Activated CD8-positive, alpha-beta memory T cell treated with anti-CD3 and anti-CD28 coated beads for 36 hours (primary cell): ENCODE measurements at regions not wholly inside any gene's neighbourhood (a gene's known extent, or its start where the extent isn't known, plus 50 kb on each side); places are given as distances from the start of the nearest gene placed in this dataset.

Source experiments
- CTCF ChIA-PET: fragments of 350-600 bp; sonication (Branson Sonifier 250); formaldehyde crosslinking; loops from one replicate; lab custom pipeline; 2021; ENCODE audit warnings: antibody characterized with exemption; lab: Charles Lee
- POLR2A ChIA-PET: fragments of 350-600 bp; sonication (Branson Sonifier 250); formaldehyde crosslinking; loops from one replicate; lab custom pipeline; 2021; ENCODE audit warnings: antibody characterized with exemption; lab: Charles Lee

DNA sequence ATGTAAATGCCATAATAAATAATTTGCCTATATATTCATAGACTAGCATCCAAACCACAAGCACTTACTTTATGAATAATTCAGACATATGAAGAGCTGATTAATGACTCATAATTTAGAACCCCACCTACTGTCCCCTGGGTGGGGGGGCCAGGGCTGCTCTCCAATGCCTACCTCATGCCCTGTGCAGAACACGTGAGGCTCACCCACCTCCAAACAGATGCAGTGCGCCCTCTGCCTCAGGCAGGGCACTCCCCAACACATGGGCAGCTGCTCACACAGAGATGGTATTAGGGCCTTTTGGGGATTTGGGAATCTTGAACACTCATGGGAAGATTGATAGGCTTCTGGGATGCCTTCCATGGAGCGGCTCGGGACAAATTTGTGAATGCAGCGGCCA lies 75.1 kb upstream of the INSIG1 start:
- ChIA-PET POLR2A (no interaction called here), CTCF (interaction anchor here (1.1 kb wide), 1 partner anchor 32 kb away, joined by 4 read pairs; no protein-coding TSS in a partner anchor)

DNA sequence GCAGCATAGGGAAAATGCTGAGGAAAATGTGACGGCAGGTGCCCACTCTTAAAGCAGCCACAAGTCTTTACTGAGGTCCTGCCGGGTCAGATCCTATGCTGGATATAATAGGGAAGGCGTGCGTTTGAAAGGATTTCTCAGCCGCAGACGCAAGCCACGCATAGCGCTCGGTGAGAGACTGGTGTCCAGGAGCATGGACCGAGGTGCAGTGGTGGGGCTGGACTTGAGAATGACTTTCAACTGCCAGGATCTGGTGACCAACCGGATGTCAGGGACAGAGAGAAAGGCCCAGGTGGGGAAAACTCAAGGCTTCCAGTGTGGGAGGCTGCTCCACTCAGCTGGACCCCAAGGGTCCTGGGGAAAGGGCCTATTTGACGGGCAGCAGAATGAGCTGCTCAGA lies 74.7 kb upstream of the INSIG1 start:
- POLR2A ChIA-PET = no interaction called here
- CTCF ChIA-PET = interaction anchor here (1.1 kb wide), 1 partner anchor 32 kb away, joined by 4 read pairs; no protein-coding TSS in a partner anchor

- ChIA-PET CTCF (interaction anchor here (1.1 kb wide), 1 partner anchor 33 kb away, joined by 4 read pairs; no protein-coding TSS in a partner anchor), POLR2A (interaction anchor here (0.6 kb wide), 1 partner anchor 52 kb away, joined by 4 read pairs; no protein-coding TSS in a partner anchor)
These were observed 74.2 kb upstream of the INSIG1 start for GRCh38 chr7:155223503-155223902.

DNA sequence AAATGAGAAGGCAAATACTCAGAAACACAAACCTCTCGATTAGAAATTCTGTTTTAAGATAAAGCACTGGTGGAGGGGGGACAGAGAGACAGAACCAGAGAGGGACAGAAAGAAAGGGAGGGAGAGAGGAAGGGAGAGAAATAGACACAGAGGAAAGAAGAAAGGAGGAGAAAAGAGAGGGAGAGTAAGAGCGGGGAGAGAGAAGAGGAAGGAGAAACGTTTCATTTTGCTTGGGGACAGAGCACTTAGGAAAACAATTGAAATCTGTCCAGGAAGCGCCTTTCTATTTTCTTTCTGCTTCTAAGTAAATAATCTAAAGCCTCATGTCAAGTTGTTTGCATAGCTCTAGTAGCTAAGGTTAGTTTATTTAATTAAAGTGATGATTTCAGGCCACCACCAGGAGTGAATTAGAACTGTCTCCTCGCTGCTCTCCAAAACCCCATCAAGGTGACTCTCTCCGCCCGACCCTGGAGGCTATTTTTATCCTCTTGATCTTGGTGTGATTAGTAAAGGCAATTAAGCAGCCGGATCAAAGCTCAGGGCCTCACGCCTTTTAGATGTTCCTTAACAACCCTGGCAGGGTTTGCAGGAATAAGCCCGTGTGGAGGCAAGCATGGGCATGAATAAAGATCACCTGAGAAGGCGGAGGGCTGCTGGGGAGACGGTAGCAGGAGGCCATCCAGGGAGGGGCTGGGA lies 73.4 kb upstream of the INSIG1 start:
- CTCF ChIA-PET = no interaction called here
- POLR2A ChIA-PET = interaction anchor here (0.6 kb wide), 1 partner anchor 53 kb away, joined by 4 read pairs; no protein-coding TSS in a partner anchor

DNA sequence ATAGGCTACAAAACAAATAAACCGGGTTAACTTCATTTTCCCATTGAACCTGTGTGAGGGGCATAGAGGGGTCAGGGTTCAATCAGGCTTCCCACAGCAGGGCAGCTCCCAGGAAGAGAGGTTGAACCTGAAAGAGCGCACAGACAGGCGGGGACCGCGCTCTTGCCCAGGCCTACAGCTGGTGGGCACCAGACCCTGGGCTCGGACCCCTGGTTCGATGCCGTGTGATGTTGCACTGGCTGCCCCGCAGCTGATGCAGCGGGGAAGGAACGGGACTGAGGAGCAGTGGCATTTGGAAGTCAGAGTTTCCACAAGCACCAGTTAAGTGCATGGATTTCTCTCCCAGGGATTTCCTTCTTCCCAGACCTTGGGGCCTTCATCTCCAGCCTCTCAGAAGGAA lies 72.6 kb upstream of the INSIG1 start:
- ChIA-PET POLR2A (no interaction called here), CTCF (no interaction called here)

DNA sequence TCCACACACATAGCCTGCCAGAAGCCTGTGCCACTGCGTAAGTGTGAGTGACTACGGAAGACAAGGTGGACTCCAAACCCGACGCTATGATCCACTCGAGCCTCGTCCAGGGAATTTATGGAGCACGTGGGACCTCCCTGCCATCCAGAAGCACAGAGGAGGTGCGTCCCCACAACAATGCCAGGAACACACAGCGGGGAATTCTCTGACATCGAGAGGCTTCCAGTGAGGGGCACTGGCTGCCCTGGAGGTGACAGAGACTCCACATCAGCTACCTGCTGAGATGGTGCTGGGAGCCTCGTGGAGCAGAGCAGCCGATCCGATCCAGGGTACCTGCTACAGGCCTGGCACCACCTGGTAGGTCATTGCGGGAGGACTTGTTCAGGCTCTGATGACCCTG lies 72.2 kb upstream of the INSIG1 start:
- ChIA-PET CTCF (no interaction called here), POLR2A (no interaction called here)

DNA sequence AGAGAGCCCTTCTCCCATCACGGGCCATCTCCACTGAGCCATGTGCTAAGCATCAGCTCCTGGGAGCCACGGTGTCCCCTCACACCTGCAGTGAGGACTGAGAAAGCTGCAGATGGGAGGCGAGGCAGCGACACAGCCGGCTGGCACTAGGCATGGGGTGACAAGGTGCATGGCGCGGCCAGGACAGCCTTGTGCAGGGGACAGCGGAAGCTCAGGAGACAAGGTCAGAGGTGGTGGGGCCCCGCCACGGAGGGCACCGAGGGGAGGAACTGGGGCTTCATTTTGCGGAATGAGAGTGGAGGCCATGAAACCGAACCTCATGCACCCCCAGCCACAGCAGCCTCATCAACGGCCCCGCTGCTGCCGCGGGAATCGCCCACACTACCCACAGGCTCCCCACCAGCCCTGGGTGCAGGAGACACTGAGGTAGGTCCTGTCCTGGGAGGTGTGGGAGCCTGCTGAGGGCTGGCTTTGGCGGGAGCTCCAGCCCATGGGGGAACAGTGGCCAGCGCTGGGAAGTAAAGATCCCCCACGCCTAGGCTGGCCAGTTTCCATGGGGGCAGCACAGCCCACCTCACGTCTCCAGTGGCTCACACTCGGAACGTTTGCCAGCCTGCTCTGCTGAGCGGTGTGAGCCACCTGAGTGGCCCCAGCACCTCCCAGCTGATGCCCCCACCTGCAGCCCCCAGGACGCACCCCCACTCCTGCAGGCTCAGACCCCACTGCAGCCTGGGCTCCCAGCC lies 71.2 kb upstream of the INSIG1 start:
- CTCF ChIA-PET = no interaction called here
- POLR2A ChIA-PET = no interaction called here

- POLR2A ChIA-PET = no interaction called here
- CTCF ChIA-PET = no interaction called here
These were observed 70.5 kb upstream of the INSIG1 start for GRCh38 chr7:155227004-155227787.

DNA sequence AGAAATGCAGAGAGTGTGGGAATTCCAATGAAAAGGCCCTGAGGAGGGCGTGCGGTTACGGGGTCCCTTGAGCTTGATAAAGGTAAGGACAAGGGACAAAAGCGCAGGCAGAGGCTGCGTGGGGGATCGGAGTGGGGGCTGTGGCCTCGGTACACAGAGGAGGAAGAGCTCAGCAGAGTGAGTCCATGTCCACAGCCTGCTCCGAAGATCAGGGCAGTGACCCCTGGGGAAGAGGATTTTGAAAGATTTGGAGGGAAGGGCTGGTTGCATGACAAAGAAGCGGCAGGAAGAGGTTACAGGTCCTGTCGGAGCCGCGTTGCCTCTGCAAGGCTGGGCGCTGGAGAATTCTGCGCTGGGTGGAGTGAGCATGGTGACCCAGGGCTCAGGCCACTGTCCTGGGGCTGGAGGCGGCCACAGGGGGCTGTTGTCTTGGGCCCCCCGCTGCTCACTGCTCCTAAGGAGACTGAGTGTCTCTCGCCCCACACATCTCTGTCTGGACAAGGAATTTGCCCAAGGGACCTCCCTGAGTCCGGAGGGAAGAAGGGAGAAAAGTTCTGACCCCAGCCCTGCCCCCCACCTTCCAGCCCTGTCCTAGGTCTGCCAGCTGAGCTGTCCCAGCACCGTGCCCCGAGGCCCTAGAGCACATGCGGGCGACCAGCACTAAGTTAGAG lies 69.8 kb upstream of the INSIG1 start:
- ChIA-PET CTCF (interaction anchor here (1.1 kb wide), 1 partner anchor 10 kb away, joined by 3 read pairs; no protein-coding TSS in a partner anchor), POLR2A (no interaction called here)

- ChIA-PET POLR2A (no interaction called here), CTCF (interaction anchor here (1.1 kb wide), 1 partner anchor 11 kb away, joined by 3 read pairs; no protein-coding TSS in a partner anchor)
These were observed 69.2 kb upstream of the INSIG1 start for GRCh38 chr7:155228459-155228845.

DNA sequence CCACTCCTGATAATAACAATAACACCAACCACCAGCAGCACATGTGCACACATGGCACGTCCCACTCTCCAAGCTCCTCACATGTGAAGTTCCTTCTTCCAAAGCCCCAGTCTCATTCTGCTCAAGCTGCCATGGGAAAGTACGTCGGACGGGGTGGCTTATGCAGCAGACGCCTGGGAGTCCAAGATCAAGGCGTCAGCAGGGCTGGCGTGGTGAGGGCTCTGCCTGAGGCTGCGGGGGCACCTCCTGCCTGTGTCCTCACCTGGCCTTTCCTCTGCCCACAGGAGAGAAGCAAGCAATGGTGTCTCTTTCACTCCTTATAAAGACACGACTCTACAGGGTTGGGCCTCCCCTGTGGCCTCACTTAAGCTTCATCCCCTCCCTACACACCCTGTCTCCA lies 68.8 kb upstream of the INSIG1 start:
- ChIA-PET CTCF (interaction anchor here (1.1 kb wide), 1 partner anchor 11 kb away, joined by 3 read pairs; no protein-coding TSS in a partner anchor), POLR2A (no interaction called here)

DNA sequence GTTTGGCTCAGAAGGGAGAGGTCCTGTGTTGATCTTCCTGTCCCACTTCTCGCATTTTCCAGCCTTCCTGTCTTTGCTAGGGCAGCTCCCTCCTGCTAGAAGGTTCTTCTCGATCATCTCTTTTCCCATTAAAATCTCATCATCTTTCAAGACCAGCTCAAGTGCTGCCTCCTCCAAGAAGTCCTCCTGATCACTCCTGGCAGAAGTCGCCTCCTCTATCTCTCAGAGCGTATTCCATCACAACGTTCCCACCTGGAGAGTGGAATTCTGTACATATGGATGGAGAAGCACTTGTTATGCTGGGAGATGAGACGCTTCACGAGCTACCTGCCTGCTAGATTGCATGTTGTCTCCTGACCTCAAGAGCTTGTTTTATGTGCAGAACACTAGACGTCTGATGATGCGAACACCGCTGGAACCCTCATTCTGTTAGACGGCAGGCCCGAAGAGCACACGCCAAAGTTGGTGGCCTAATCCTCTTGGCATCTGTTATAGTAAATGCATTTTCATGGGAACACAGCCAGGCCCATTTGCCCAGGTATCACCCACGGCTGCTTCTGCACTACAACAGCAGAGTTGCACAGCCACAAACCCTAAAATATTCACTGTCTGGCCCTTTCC lies 68.0 kb upstream of the INSIG1 start:
- CTCF ChIA-PET = no interaction called here

GRCh38 chr7:155230169-155230593 lies 67.5 kb upstream of the INSIG1 start:
- ChIA-PET POLR2A (no interaction called here), CTCF (no interaction called here)

More for the DNA sequence above, 68.0 kb upstream of the INSIG1 start:
- POLR2A ChIA-PET = no interaction called here

DNA sequence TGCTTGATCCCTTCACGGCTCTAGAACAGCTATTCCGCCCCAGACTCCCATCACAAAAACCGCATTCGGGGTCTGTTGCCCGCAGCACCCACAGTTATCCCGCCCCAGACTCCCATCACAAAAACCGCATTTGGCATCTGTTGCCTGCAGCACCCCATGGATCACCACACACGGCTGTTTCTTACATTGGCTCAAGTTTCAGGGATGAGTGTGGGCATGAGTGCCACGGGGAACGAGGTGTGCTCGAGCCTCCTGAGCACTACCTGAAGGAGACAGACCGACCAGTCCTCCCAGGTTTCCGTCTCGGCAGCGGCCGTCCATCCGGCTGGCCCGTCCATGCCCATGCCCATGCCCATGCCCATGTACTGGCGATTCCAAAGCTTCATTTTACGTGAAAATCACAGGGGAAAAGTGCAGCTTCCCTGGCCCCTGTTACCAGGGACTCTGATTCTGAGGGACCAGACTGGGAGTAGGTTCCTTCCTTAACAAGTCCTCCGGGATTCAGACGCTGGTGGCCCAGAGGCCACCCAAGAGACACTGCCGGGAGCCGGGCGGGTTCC lies 66.4 kb upstream of the INSIG1 start:
- CTCF ChIA-PET = no interaction called here
- POLR2A ChIA-PET = no interaction called here

DNA sequence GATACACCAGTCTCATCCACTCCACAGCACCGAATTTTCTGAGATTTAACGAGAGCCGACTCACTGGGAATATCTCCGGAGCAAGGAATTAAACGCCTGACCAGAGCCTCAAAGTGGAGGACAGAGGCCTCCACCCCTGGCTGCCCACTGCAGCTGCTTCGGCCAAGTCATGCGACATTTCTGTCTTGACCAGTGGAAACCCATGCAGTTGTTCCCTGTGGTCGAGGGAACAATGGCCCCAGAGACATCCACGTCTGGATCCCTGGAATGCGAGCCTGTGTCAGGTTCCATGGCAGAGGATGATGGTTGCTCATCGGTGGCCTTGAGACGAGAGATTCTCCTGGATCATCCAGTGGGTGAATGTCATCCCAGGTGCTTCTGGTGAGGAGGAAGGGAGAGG lies 65.7 kb upstream of the INSIG1 start:
- ChIA-PET POLR2A (no interaction called here), CTCF (no interaction called here)

- ChIA-PET POLR2A (no interaction called here), CTCF (interaction anchor here (2.1 kb wide), 1 partner anchor 112 kb away, joined by 8 read pairs; no protein-coding TSS in a partner anchor)
These were observed 64.8 kb upstream of the INSIG1 start for GRCh38 chr7:155232911-155233310.

GRCh38 chr7:155233311-155234157 lies 64.1 kb upstream of the INSIG1 start:
- POLR2A ChIA-PET = no interaction called here
- CTCF ChIA-PET = interaction anchor here (0.9 to 2.1 kb wide), 2 partner anchors 11 to 111 kb away, joined by 3 to 8 read pairs; no protein-coding TSS in a partner anchor
